HG03159 (cell line): ENCODE measurements at regions not wholly inside any gene's neighbourhood (a gene's known extent, or its start where the extent isn't known, plus 50 kb on each side); places are given as distances from the start of the nearest gene placed in this dataset.

Experiments
- ATAC-seq: cut with Tn5 transposase; IDR thresholded peaks from one replicate; pipeline ENCODE4 v1.9.1; 2021; ENCODE audit warnings: mild to moderate bottlenecking, moderate library complexity; ENCODE audit not compliant: unreplicated experiment

DNA sequence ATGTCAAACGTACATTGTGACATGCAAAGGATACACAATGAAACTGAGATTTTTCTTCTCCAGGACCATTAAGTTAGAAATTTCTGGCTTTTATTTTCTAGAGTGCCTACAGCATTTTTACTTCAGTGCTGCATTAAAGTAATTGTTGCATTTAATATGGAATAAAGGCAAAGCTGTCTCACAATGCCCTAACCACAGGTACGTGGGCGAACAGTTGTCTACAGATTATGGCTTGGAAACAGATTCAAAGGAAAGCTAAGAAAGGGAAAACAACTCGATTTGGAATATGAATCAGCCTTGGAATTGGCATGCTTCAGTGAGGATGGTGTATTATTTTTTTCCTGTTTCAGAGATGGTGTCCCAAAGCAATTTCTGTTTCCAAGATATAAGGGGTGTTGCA is 79.1 kb upstream of the TUSC7 start:
- ATAC-seq = no peak

DNA sequence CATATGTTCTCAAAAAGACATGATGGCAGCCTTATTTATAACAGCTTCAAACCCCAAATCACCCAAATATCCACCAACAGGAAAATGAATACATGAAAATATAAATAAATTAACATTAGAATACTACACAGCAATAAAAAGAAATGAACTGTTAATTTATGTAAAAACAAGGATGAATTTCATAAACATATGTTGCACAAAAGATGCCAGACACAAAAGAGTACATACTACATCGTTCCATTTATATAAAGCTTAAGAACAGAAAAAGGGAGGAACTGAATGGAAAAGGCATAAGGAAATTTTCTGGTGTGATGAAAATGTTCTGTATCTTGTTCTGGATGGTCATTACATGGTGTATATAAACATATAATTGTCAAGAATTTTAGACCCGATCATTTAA is 69.9 kb upstream of the TUSC7 start:
- ATAC-seq = no peak

DNA sequence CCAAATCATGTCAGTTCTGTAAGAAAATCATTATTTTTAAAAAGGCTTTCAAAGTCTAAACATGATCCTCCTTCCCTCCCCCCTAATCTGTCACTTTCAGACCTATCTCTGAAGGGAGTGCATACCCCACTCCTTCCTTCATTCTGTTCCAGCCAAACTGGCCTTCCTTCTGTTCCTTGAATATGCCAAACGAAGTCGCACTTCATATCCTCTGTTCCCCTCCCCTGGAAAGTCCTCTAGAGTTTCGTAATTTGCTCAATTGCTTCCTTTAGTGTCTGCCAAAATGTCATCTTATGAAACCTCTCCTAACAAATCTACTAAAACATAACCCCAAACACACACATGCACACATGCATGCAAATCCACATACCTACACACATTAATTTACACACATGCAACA is 69.5 kb upstream of the TUSC7 start:
- no peak for ATAC-seq

DNA sequence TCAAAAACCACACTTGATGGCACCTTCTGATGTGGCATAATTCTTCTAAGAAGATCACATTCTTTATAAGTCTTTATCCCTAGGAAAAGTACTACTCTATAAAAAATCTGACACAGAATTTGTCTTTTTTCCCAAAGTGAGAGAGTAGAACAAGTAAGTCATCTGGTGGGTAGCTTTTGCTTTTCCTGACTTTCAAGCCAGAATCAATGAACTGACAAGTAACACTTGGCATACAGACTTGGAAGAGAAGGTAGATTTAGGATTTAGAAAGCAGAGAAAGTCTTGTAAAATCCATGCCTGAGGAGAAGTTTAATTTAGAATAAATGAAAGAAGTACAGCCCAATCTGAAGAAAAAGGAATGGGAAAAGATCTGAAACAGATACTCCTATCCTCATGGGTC is 66.6 kb upstream of the TUSC7 start:
- ATAC-seq = no peak

DNA sequence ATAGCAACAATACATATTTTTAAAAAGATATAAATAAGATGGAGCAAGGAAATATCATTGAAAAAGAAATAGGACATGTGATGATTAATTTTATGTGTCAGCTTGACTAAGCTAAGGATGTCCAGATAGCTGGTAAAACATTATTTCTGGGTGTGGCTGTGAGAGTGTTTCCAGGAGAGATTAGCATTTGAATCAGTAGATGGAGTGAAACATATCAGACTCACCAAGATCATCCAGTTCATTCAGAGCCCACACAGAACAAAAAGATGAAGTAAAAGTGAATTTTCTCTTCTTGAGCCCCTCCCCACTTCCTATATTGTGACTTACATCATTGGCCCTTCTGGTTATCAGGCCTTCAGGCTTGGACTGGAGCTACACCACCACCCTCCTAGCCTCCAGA is 61.6 kb upstream of the TUSC7 start:
- ATAC-seq = no peak
